ENCODE measurements at regions not wholly inside any gene's neighbourhood (a gene's known extent, or its start where the extent isn't known, plus 50 kb on each side); places are given as distances from the start of the nearest gene placed in this dataset.

GRCh38 chr6:141990840-141991239 lies 141.9 kb upstream of the GJE1 start:
- TF ChIP-seq CTCF (IDR thresholded peaks at IDR 0.05), result no peak

GRCh38 chr6:141989706-141989959 lies 143.1 kb upstream of the GJE1 start:
- DNase-seq (ENCODE audit: low spot score), result no peak
- H3K27ac ChIP-seq, result no peak overlapping the region

More at GRCh38 chr6:141990840-141991239, 141.9 kb upstream of the GJE1 start:
- DNase-seq (ENCODE audit: low spot score), result no peak
- Histone ChIP-seq H3K27ac (no peak overlapping the region), H3K4me3 (no peak overlapping the region)

GRCh38 chr6:141988954-141989705 lies 143.6 kb upstream of the GJE1 start:
- Histone ChIP-seq H3K4me3 (no peak overlapping the region), H3K27ac (no peak overlapping the region)
- no peak for DNase-seq (ENCODE audit: low spot score)
- TF ChIP-seq CTCF (IDR thresholded peaks at IDR 0.05), result no peak

More at GRCh38 chr6:141989706-141989959, 143.1 kb upstream of the GJE1 start:
- H3K4me3 ChIP-seq, result no peak overlapping the region
- TF ChIP-seq CTCF (IDR thresholded peaks at IDR 0.05), result no peak

- no peak for DNase-seq (ENCODE audit: low spot score)
- no peak overlapping the region for H3K27ac ChIP-seq
- no peak overlapping the region for H3K4me3 ChIP-seq
- TF ChIP-seq CTCF (IDR thresholded peaks at IDR 0.05), result no peak
These were observed 144.4 kb upstream of the GJE1 start for GRCh38 chr6:141988327-141988726.

- TF ChIP-seq CTCF (IDR thresholded peaks at IDR 0.05), result no peak
- no peak for DNase-seq (ENCODE audit: low spot score)
- no peak overlapping the region for H3K4me3 ChIP-seq
- H3K27ac ChIP-seq, result no peak overlapping the region
These were observed 146.3 kb upstream of the GJE1 start for GRCh38 chr6:141986457-141986856.

DNA sequence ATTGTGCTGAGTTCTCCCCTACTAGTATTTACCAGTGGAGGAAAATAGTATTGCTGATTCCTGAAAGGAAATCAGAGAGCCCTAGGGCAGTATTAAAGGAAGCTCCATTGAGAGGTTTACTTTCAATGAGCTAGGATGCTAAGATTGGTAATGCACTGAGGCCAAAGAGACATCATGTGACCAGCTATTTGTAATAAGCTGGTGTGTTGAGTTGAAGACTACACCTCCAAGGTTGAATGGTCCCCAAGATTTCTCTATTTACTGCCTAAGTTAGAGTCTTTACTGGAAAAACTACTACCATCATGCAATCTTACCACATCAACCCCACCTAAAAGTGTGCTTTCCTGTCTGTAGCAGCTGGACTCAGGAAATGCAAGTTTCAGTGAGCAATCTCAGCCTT lies 151.5 kb upstream of the GJE1 start:
- TF ChIP-seq CTCF (IDR thresholded peaks at IDR 0.05), result no peak

DNA sequence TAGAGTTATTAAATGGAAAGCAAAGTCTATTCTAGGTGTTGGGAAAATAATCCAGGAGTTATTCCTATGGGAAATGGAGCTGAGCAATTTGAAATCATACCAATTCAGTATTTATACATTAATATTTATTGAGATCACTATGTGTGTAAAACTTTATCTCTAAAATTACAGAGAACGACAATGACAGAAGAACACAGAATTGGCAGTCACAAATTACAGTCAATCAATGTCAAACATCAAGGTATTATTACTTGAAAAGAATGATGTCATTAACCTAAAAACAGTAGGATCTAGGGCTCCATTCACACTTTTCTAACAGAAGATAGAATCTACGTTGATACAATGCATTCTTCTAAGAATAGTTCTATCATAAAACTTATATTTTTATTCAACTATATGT lies 154.9 kb upstream of the GJE1 start:
- Histone ChIP-seq H3K4me3 (no peak overlapping the region), H3K27ac (no peak overlapping the region)
- TF ChIP-seq CTCF (IDR thresholded peaks at IDR 0.05), result no peak
- DNase-seq (ENCODE audit: low spot score), result no peak

More for the DNA sequence above, 151.5 kb upstream of the GJE1 start:
- no peak for DNase-seq (ENCODE audit: low spot score)
- Histone ChIP-seq H3K4me3 (no peak overlapping the region), H3K27ac (no peak overlapping the region)

All from coronary artery (tissue), 2 donors.